Common myeloid progenitor, CD34-positive (primary cell): ENCODE measurements at regions not wholly inside any gene's neighbourhood (a gene's known extent, or its start where the extent isn't known, plus 50 kb on each side); places are given as distances from the start of the nearest gene placed in this dataset.

ENCODE experiments used
- CTCF ChIA-PET: fragments of 350-600 bp; sonication (Branson Sonifier 250); formaldehyde crosslinking; loops from one replicate; lab custom pipeline; 2021; ENCODE audit warnings: antibody characterized with exemption; lab: Charles Lee
- POLR2A ChIA-PET: fragments of 350-600 bp; sonication (Branson Sonifier 250); formaldehyde crosslinking; loops from one replicate; lab custom pipeline; 2021; ENCODE audit warnings: antibody characterized with exemption; lab: Charles Lee
- DNase-seq, 3 donors: peaks; one replicate each; pipeline versions ENCODE4 v3.0.0 to v3.0.0-alpha.2; 2013
- H3K27ac ChIP-seq, 2 experiments: 1 replicate in 1 of 2; 2 replicates in 1 of 2; pipeline ENCODE4 v1.7.0; 2013; ENCODE audit warnings: inconsistent platforms in 2 of 2, low read length in 2 of 2, mild to moderate bottlenecking in 2 of 2, low read depth in 1 of 2, moderate library complexity in 1 of 2; ENCODE audit not compliant: severe bottlenecking in 2 of 2, insufficient read depth in 1 of 2, poor library complexity in 1 of 2
- H3K27me3 ChIP-seq, 5 experiments: replicated peaks in 2 of 5; 1 replicate in 3 of 5; 2 replicates in 2 of 5; pipeline versions ENCODE4 v1.6.1 to v1.7.0; 2013; ENCODE audit warnings: low read length in 4 of 5, mild to moderate bottlenecking in 2 of 5, moderate library complexity in 2 of 5, inconsistent platforms in 1 of 5; ENCODE audit not compliant: insufficient read depth in 5 of 5, control insufficient read depth in 4 of 5
- H3K36me3 ChIP-seq, 4 experiments: 1 replicate in 2 of 4; 2 replicates in 2 of 4; pipeline versions ENCODE4 v1.6.1 to v1.7.0; 2013; ENCODE audit warnings: low read length in 3 of 4, control low read depth in 1 of 4, mild to moderate bottlenecking in 1 of 4; ENCODE audit not compliant: control insufficient read depth in 4 of 4, insufficient read depth in 4 of 4
- H3K4me1 ChIP-seq, 4 experiments: 1 replicate in 3 of 4; 2 replicates in 1 of 4; pipeline versions ENCODE4 v1.6.1 to v1.7.1; 2013; ENCODE audit warnings: low read length in 3 of 4, mild to moderate bottlenecking in 3 of 4, control low read depth in 1 of 4, inconsistent platforms in 1 of 4, moderate library complexity in 1 of 4; ENCODE audit not compliant: control insufficient read depth in 4 of 4, insufficient read depth in 4 of 4; ENCODE audit errors: control extremely low read depth in 1 of 4
- H3K4me3 ChIP-seq, 7 experiments: 1 replicate in 4 of 7; 2 replicates in 3 of 7; pipeline versions ENCODE4 v1.5.1 to v1.7.0; 2013; ENCODE audit warnings: mild to moderate bottlenecking in 7 of 7, low read length in 6 of 7, moderate library complexity in 6 of 7, inconsistent platforms in 2 of 7, low read depth in 2 of 7, control low read depth in 1 of 7; ENCODE audit not compliant: insufficient read depth in 4 of 7, control insufficient read depth in 1 of 7; ENCODE audit errors: extremely low read depth in 1 of 7
- H3K9me3 ChIP-seq, 5 experiments: 1 replicate in 4 of 5; 2 replicates in 1 of 5; pipeline versions ENCODE4 v1.6.1 to v1.7.1; 2013; ENCODE audit warnings: low read length in 4 of 5, mild to moderate bottlenecking in 2 of 5, inconsistent platforms in 1 of 5, low read depth in 1 of 5, moderate library complexity in 1 of 5; ENCODE audit not compliant: control insufficient read depth in 4 of 5, insufficient read depth in 2 of 5; ENCODE audit errors: control extremely low read depth in 1 of 5
- WGBS: methylation state at CpG from one replicate; pipeline ENCODE4 v1.1.5; 2013; ENCODE audit not compliant: insufficient coverage; 5-methylcytosine and 5-hydroxymethylcytosine counted together

GRCh38 chr17:74147056-74147835 is 56.2 kb upstream of the RPL38 start:
- CTCF ChIA-PET, result no interaction called here
- DNase-seq, result no peak
- 88% methylated on average over 10 of the region's 15 CpGs for WGBS
- Histone ChIP-seq H3K9me3 (peaks cover 4 to 20% (median 7%) of the 10 kb centered on the region in 5 experiments), H3K4me1 (no peaks in the 10 kb centered on the region), H3K4me3 (no peak overlapping the region), H3K27me3 (peaks cover 0 to 9% (median 3%) of the 10 kb centered on the region in 5 experiments), H3K36me3 (no peaks in the 10 kb centered on the region), H3K27ac (no peak overlapping the region)
- POLR2A ChIA-PET, result no interaction called here

GRCh38 chr17:74147966-74148365 is 55.5 kb upstream of the RPL38 start:
- 93% methylated on average over 2 of the region's 4 CpGs for WGBS
- Histone ChIP-seq H3K4me1 (no peaks in the 10 kb centered on the region), H3K36me3 (no peaks in the 10 kb centered on the region)

GRCh38 chr17:74148446-74148845 is 55.0 kb upstream of the RPL38 start:
- no peaks in the 10 kb centered on the region for H3K36me3 ChIP-seq
- H3K4me1 ChIP-seq, result no peaks in the 10 kb centered on the region
- no peak overlapping the region for H3K27ac ChIP-seq
- peaks cover 0 to 9% (median 3%) of the 10 kb centered on the region in 5 experiments for H3K9me3 ChIP-seq
- POLR2A ChIA-PET, result no interaction called here
- no peak overlapping the region for H3K4me3 ChIP-seq
- DNase-seq, result no peak
- WGBS, result 69% methylated on average over 4 of the region's 4 CpGs
- CTCF ChIA-PET, result no interaction called here
- peaks cover 0 to 9% (median 3%) of the 10 kb centered on the region in 5 experiments for H3K27me3 ChIP-seq

More at GRCh38 chr17:74147966-74148365, 55.5 kb upstream of the RPL38 start:
- H3K27ac ChIP-seq, result no peak overlapping the region
- POLR2A ChIA-PET, result no interaction called here
- DNase-seq, result no peak
- H3K9me3 ChIP-seq, result peaks cover 2 to 13% (median 6%) of the 10 kb centered on the region in 5 experiments
- CTCF ChIA-PET, result no interaction called here
- peaks cover 0 to 9% (median 3%) of the 10 kb centered on the region in 5 experiments for H3K27me3 ChIP-seq
- no peak overlapping the region for H3K4me3 ChIP-seq

- POLR2A ChIA-PET, result no interaction called here
- H3K4me3 ChIP-seq, result no peak overlapping the region
- CTCF ChIA-PET, result no interaction called here
- 95% methylated on average over 4 of the region's 7 CpGs for WGBS
- peaks cover 0 to 3% (median 0%) of the 10 kb centered on the region in 5 experiments for H3K9me3 ChIP-seq
- H3K36me3 ChIP-seq, result no peaks in the 10 kb centered on the region
- no peak for DNase-seq
- peaks cover 0 to 9% (median 3%) of the 10 kb centered on the region in 5 experiments for H3K27me3 ChIP-seq
- H3K4me1 ChIP-seq, result no peaks in the 10 kb centered on the region
- no peak overlapping the region for H3K27ac ChIP-seq
Measured at GRCh38 chr17:74148901-74149596, 54.4 kb upstream of the RPL38 start.

GRCh38 chr17:74149597-74150427 is 53.7 kb upstream of the RPL38 start:
- Histone ChIP-seq H3K4me1 (no peaks in the 10 kb centered on the region), H3K27me3 (peaks cover 0 to 9% (median 3%) of the 10 kb centered on the region in 5 experiments), H3K4me3 (no peak overlapping the region), H3K9me3 (peaks cover 0 to under 1% (median 0%) of the 10 kb centered on the region in 5 experiments), H3K36me3 (no peaks in the 10 kb centered on the region), H3K27ac (no peak overlapping the region)
- 83% methylated on average over 10 of the region's 13 CpGs for WGBS
- ChIA-PET CTCF (no interaction called here), POLR2A (no interaction called here)
- DNase-seq, result no peak

- ChIA-PET POLR2A (no interaction called here), CTCF (no interaction called here)
- 59% methylated on average over 11 of the region's 14 CpGs for WGBS
- Histone ChIP-seq H3K36me3 (no peaks in the 10 kb centered on the region), H3K9me3 (no peaks in the 10 kb centered on the region), H3K27ac (no peak overlapping the region), H3K27me3 (peaks cover 0 to 7% (median 3%) of the 10 kb centered on the region in 5 experiments), H3K4me3 (no peak overlapping the region), H3K4me1 (no peaks in the 10 kb centered on the region)
- no peak for DNase-seq
Measured at GRCh38 chr17:74150428-74151025, 53.0 kb upstream of the RPL38 start.
